T-helper 2 cell (primary cell): ENCODE measurements at regions not wholly inside any gene's neighbourhood (a gene's known extent, or its start where the extent isn't known, plus 50 kb on each side); places are given as distances from the start of the nearest gene placed in this dataset.

Experiments
- DNase-seq, 5 experiments: peaks; one replicate each; pipeline versions ENCODE4 v3.0.0 to v3.0.0-alpha.2; 2012 to 2022

GRCh38 chr9:115261656-115262081 lies 143.7 kb upstream of the TNC start:
- DNase-seq = no peak

- DNase-seq = no peak
These were observed 144.5 kb upstream of the TNC start for GRCh38 chr9:115262477-115262876.

- DNase-seq = no peak
These were observed 145.0 kb upstream of the TNC start for GRCh38 chr9:115262952-115263351.

- no peak for DNase-seq
These were observed 145.6 kb upstream of the TNC start for GRCh38 chr9:115263371-115264075.

GRCh38 chr9:115264313-115264712 lies 146.4 kb upstream of the TNC start:
- no peak for DNase-seq

- DNase-seq = no peak
These were observed 149.8 kb upstream of the TNC start for GRCh38 chr9:115267790-115268189.

- DNase-seq = no peak
These were observed 157.8 kb upstream of the TNC start for GRCh38 chr9:115275753-115276152.

GRCh38 chr9:115276621-115277020 lies 158.7 kb upstream of the TNC start:
- no peak for DNase-seq

GRCh38 chr9:115277301-115277700 lies 159.3 kb upstream of the TNC start:
- DNase-seq = no peak

- DNase-seq = no peak
These were observed 160.5 kb upstream of the TNC start for GRCh38 chr9:115278326-115279035.

- no peak for DNase-seq
These were observed 165.4 kb upstream of the TNC start for GRCh38 chr9:115283395-115283794.

- no peak for DNase-seq
These were observed 167.9 kb upstream of the TNC start for GRCh38 chr9:115285836-115286235.

GRCh38 chr9:115286411-115286810 lies 168.5 kb upstream of the TNC start:
- no peak for DNase-seq

- no peak for DNase-seq
These were observed 171.8 kb upstream of the TNC start for GRCh38 chr9:115289757-115290208.

GRCh38 chr9:115291841-115292240 lies 173.9 kb upstream of the TNC start:
- DNase-seq = no peak

- DNase-seq = no peak
These were observed 174.8 kb upstream of the TNC start for GRCh38 chr9:115292584-115293279.

- no peak for DNase-seq
These were observed 177.8 kb upstream of the TNC start for GRCh38 chr9:115295734-115296133.

GRCh38 chr9:115296831-115297565 lies 179.0 kb upstream of the TNC start:
- DNase-seq = no peak

GRCh38 chr9:115300116-115300515 lies 182.2 kb upstream of the TNC start:
- no peak for DNase-seq

GRCh38 chr9:115300874-115301273 lies 182.9 kb upstream of the TNC start:
- no peak for DNase-seq

GRCh38 chr9:115301581-115301980 lies 183.6 kb upstream of the TNC start:
- DNase-seq = no peak

GRCh38 chr9:115305543-115305942 lies 187.6 kb upstream of the TNC start:
- no peak for DNase-seq

GRCh38 chr9:115306865-115307264 lies 188.9 kb upstream of the TNC start:
- no peak for DNase-seq
